Left lung (tissue), 4 donors: ENCODE measurements at regions not wholly inside any gene's neighbourhood (a gene's known extent, or its start where the extent isn't known, plus 50 kb on each side); places are given as distances from the start of the nearest gene placed in this dataset.

Source experiments
- ATAC-seq: fragments of 200-7000 bp; cut with Tn5 transposase; one replicate; pipeline ENCODE4 v1.9.1; 2020; ENCODE audit warnings: moderate library complexity
- DNase-seq, 4 donors: peaks; one replicate each; pipeline ENCODE4 v3.0.0-alpha.2; 2013 to 2020
- H3K27ac ChIP-seq, 2 donors: fragments of 200-600 bp; sonication (generic) in 1 of 2; one replicate each; pipeline versions ENCODE4 v1.5.0 to v1.8.0; 2020 to 2021
- H3K27me3 ChIP-seq, 2 donors: fragments of 200-600 bp; sonication (generic) in 1 of 2; one replicate each; pipeline versions ENCODE4 v1.5.0 to v1.8.0; 2020 to 2021
- H3K36me3 ChIP-seq, 2 donors: fragments of 200-600 bp; sonication (generic) in 1 of 2; one replicate each; pipeline versions ENCODE4 v1.5.0 to v1.8.0; 2020 to 2021
- H3K4me1 ChIP-seq, 2 donors: fragments of 200-600 bp; one replicate each; pipeline ENCODE4 v1.8.0; 2021
- H3K4me3 ChIP-seq, 2 donors: fragments of 200-600 bp; sonication (generic) in 1 of 2; one replicate each; pipeline versions ENCODE4 v1.5.0 to v1.8.0; 2020 to 2021; ENCODE audit warnings: mild to moderate bottlenecking in 1 of 2
- H3K9me3 ChIP-seq, 2 donors: fragments of 200-600 bp; sonication (generic) in 1 of 2; one replicate each; pipeline versions ENCODE4 v1.5.0 to v1.8.0; 2020 to 2021
- intact Hi-C, 2 donors: fragments of 100-400 bp; cut with DNase I; formaldehyde crosslinking; loops; one replicate each; pipeline versions ENCODE4 v1.11.2 to v1.14.2; 2022
- TF ChIP-seq, protein P1 (sequence below), 2 donors: fragments of 200-600 bp; sonication (generic) in 1 of 2; IDR thresholded peaks; one replicate each; pipeline versions ENCODE4 v1.5.0 to v1.8.0; 2021; ENCODE audit warnings: antibody characterized with exemption in 2 of 2
- donor health status: DM: no; HTN: yes; CAD: no.
- donor health status: DM: no; HTN: no; CAD: no.

DNA sequence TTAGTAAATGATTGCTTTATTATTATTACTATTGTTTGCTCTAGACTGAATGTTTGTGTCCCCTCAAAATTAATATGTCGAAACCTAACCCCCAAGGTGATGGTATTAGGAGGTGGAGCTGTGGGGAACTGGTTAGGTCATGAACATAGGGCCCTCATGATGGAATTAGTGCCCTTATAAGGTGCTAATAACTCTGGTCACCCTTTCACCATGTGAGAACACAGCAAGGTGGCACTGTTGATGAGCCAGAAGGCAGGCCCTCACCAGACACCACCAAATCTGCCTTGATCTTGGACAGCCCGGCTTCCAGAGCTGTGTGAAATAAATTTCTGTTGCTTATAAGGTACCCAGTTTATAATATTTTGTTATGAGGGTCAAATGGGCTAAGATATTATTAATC is 95.8 kb downstream of the BDNF start:
- TF ChIP-seq, protein P1, sequence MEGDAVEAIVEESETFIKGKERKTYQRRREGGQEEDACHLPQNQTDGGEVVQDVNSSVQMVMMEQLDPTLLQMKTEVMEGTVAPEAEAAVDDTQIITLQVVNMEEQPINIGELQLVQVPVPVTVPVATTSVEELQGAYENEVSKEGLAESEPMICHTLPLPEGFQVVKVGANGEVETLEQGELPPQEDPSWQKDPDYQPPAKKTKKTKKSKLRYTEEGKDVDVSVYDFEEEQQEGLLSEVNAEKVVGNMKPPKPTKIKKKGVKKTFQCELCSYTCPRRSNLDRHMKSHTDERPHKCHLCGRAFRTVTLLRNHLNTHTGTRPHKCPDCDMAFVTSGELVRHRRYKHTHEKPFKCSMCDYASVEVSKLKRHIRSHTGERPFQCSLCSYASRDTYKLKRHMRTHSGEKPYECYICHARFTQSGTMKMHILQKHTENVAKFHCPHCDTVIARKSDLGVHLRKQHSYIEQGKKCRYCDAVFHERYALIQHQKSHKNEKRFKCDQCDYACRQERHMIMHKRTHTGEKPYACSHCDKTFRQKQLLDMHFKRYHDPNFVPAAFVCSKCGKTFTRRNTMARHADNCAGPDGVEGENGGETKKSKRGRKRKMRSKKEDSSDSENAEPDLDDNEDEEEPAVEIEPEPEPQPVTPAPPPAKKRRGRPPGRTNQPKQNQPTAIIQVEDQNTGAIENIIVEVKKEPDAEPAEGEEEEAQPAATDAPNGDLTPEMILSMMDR (IDR thresholded peaks at IDR 0.05), result no peak
- no peak for ATAC-seq
- intact Hi-C loops, result no loop called here

DNA sequence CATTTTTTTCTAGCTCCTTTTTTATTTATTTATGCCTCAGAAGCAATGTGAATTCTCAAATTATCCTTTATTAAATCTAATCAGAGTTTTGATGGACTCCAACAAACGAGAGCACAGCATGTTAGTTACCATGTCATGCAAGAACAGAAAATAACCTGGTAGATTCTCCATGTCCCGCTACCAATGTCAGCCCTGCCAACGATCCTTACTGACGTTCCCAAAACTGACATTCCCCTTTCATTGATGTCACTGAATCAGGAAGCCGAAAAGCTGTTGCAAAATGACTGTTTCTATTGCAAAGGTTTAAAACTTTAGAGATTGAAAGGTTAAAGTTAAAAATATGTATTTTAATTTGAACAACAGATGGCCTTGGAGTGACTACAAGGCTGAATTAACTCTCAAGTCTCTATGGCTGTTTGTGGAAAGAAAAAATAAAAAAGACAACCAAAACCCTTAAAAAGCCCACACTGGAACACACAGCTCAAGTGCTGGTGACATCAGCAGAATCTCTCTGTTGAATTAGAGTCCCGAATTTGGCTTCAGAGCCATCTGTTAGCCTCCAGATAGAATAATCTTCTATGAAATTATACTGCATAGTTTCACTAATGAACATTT is 96.8 kb downstream of the BDNF start:
- H3K4me1 ChIP-seq, result no peaks in the 10 kb centered on the region
- TF ChIP-seq, protein P1 (IDR thresholded peaks at IDR 0.05), result no peak
- no peak overlapping the region for H3K27ac ChIP-seq
- DNase-seq (no peak), ATAC-seq (no peak)
- H3K4me3 ChIP-seq, result no peak overlapping the region
- no peaks in the 10 kb centered on the region for H3K27me3 ChIP-seq
- H3K9me3 ChIP-seq, result no peaks in the 10 kb centered on the region
- intact Hi-C loops, result no loop called here
- no peaks in the 10 kb centered on the region for H3K36me3 ChIP-seq

More for the DNA sequence above, 95.8 kb downstream of the BDNF start:
- Histone ChIP-seq H3K27ac (no peak overlapping the region), H3K4me3 (no peak overlapping the region), H3K36me3 (no peaks in the 10 kb centered on the region), H3K4me1 (no peaks in the 10 kb centered on the region), H3K9me3 (no peaks in the 10 kb centered on the region), H3K27me3 (no peaks in the 10 kb centered on the region)
- no peak for DNase-seq

DNA sequence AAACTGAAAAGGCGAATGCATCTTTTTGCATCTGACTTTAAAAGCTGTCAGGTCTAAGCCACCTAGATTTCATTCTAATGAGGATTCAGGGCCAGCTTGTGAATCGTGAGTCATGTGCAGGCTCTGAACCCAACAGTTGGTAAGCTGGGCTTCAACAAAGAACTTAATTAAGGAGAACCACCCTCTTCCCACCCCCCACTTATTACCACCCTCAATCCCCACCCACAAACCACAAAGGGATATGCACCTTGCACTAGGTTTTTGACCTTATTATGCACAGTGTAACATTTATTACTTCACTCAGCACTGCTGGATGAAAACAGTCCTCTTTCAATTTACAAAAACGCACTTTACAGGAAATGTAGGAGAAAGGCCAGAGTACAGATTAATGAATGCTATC is 94.1 kb upstream of the LIN7C start:
- Histone ChIP-seq H3K4me3 (no peak overlapping the region), H3K4me1 (no peaks in the 10 kb centered on the region), H3K36me3 (no peaks in the 10 kb centered on the region), H3K27ac (no peak overlapping the region), H3K9me3 (no peaks in the 10 kb centered on the region), H3K27me3 (no peaks in the 10 kb centered on the region)
- DNase-seq, result no peak
- ATAC-seq, result no peak
- intact Hi-C loops, result no loop called here
- TF ChIP-seq, protein P1 (IDR thresholded peaks at IDR 0.05), result no peak

DNA sequence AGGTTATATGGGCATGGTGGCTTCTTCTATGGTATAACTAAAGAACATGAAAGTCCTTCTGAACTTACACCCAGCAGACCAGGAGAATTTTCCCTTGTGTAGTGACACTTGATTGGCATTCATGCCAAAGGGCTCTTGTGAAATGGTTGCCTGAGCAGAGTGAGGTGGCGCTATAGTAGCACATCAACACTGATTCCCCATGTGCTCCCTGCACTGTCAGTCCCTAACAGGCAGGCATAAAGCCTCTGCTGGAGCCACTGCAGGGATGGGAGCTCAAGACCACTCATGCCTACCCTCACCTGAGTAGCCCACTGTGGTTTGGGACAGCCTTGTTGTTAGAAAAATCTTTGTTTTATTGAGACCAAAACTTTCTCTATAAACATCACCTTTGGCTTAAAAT is 92.6 kb upstream of the LIN7C start:
- H3K9me3 ChIP-seq, result no peaks in the 10 kb centered on the region
- H3K4me1 ChIP-seq, result no peaks in the 10 kb centered on the region
- H3K27me3 ChIP-seq, result no peaks in the 10 kb centered on the region
- ATAC-seq, result no peak
- H3K4me3 ChIP-seq, result no peak overlapping the region
- no peak overlapping the region for H3K27ac ChIP-seq
- TF ChIP-seq, protein P1 (IDR thresholded peaks at IDR 0.05), result no peak
- DNase-seq, result no peak
- intact Hi-C loops, result no loop called here
- no peaks in the 10 kb centered on the region for H3K36me3 ChIP-seq

DNA sequence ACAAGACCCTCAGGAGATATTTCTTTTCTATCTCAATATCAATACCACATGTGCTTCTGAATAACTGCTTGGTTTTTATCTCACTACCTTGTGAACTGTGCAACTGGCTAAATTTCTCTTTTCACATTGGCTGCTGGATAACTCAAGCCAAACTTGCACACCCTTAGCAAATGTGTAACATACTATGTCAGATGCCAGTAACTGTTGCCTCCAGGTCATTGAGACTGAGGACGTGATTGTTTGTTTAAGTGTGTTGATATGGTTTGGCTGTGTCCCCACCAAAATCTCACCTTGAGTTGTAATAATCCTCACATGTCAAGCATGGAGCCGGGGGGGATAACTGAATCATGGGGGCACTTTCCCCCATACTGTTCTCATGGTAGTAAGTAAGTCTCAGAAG is 90.2 kb upstream of the LIN7C start:
- Histone ChIP-seq H3K27ac (no peak overlapping the region), H3K27me3 (no peaks in the 10 kb centered on the region), H3K4me3 (no peak overlapping the region), H3K9me3 (no peaks in the 10 kb centered on the region), H3K4me1 (no peaks in the 10 kb centered on the region), H3K36me3 (no peaks in the 10 kb centered on the region)
- DNase-seq (no peak), ATAC-seq (no peak)
- TF ChIP-seq, protein P1 (IDR thresholded peaks at IDR 0.05), result no peak
- intact Hi-C loops, result no loop called here
